ENCODE measurements at regions not wholly inside any gene's neighbourhood (a gene's known extent, or its start where the extent isn't known, plus 50 kb on each side); places are given as distances from the start of the nearest gene placed in this dataset.
"Not testable (repeated sequence)": the region's sequence is repeated elsewhere in the genome, so short reads cannot be mapped to it uniquely, and the experiment has no call there.

DNA sequence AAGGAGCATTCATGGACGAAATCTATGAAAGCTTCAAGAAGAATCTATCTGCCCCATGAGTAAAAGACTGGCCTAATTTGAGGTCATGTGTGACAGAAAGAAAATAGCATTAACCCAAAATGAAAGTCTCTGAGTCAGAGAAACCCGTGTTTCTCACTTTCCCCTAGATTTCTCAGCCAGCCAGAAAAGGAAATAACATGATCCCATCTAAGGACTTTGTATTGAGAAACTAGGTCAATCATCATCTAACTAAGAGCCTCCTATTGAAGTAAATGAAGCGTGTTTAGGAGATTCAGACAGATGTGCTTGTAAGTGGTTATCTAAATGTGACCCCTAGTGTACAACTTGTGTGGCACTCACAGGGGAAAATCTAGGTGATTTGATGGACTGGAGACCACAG, 77.3 kb upstream of the ZNF366 start:
- Histone ChIP-seq H3K79me2 (ENCODE audit: insufficient read depth, low read depth) (no peaks in the 10 kb centered on the region), H4K20me1 (ENCODE audit: insufficient read depth) (no peaks in the 10 kb centered on the region), H3K27ac (no peak overlapping the region), H3K4me3 (IDR thresholded peaks at IDR 0.05; ENCODE audit: insufficient read depth, low read depth, low read length) (no peak overlapping the region), H3K4me1 (ENCODE audit: low read depth, poor library complexity, severe bottlenecking) (peaks cover 16% of the 10 kb centered on the region), H3K27me3 (ENCODE audit: insufficient read depth, low read depth) (no peaks in the 10 kb centered on the region), H2AFZ (ENCODE audit: low read depth) (no peak overlapping the region), H3K4me2 (peak overlapping the region; percentile 22), H3K36me3 (ENCODE audit: insufficient read depth) (no peaks in the 10 kb centered on the region), H3K9ac (no peak overlapping the region)
- TF ChIP-seq, protein P1, sequence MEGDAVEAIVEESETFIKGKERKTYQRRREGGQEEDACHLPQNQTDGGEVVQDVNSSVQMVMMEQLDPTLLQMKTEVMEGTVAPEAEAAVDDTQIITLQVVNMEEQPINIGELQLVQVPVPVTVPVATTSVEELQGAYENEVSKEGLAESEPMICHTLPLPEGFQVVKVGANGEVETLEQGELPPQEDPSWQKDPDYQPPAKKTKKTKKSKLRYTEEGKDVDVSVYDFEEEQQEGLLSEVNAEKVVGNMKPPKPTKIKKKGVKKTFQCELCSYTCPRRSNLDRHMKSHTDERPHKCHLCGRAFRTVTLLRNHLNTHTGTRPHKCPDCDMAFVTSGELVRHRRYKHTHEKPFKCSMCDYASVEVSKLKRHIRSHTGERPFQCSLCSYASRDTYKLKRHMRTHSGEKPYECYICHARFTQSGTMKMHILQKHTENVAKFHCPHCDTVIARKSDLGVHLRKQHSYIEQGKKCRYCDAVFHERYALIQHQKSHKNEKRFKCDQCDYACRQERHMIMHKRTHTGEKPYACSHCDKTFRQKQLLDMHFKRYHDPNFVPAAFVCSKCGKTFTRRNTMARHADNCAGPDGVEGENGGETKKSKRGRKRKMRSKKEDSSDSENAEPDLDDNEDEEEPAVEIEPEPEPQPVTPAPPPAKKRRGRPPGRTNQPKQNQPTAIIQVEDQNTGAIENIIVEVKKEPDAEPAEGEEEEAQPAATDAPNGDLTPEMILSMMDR (conservative IDR thresholded peaks at IDR 0.05; ENCODE audit: low read depth, low read length) = no peak

DNA sequence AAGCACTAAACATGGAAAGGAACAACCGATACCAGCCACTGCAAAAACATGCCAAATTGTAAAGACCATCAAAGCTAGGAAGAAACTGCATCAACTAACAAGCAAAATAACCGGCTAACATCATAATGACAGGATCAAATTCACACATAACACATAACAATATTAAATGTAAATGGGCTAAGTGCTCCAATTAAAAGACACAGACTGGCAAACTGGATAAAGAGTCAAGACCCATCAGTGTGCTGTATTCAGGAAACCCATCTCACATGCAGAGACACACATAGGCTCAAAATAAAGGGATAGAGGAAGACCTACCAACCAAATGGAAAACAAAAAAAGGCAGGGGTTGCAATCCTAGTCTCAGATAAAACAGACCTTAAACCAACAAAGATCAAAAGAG, 72.1 kb upstream of the ZNF366 start:
- H3K27me3 ChIP-seq (ENCODE audit: insufficient read depth, low read depth) = not testable (repeated sequence)

DNA sequence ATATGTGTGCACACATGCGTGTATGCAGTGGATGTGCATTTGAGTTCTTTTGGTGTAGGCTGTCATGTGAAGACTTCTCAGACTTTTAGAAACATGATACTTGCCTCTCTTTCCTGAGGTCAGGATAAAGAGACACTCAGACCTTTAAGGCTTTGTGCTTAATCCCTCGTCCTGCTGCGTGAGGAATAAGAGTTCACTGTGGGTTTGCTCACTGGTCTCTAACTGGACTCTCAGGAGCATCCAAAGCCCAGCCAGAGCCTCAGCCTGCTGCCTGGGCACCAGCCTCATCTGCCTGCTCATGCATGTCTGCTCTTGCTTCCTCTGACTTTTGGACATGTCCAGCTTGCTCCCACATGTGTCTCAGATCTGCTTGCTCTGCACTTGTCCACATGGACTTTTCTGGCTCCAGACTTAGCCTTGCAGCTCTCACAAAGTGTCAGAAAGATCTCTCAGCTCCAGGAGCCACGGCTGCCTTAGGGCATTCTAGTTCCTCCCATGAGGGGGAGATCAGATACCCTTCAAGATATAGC, 65.1 kb upstream of the ZNF366 start:
- Histone ChIP-seq H3K4me3 (IDR thresholded peaks at IDR 0.05; ENCODE audit: insufficient read depth, low read depth, low read length) (no peak overlapping the region), H3K79me2 (ENCODE audit: insufficient read depth, low read depth) (no peaks in the 10 kb centered on the region), H3K9ac (no peak overlapping the region), H3K36me3 (ENCODE audit: insufficient read depth) (no peaks in the 10 kb centered on the region), H3K27me3 (ENCODE audit: insufficient read depth, low read depth) (no peaks in the 10 kb centered on the region), H4K20me1 (ENCODE audit: insufficient read depth) (no peaks in the 10 kb centered on the region), H3K4me2 (no peak overlapping the region), H3K4me1 (ENCODE audit: low read depth, poor library complexity, severe bottlenecking) (no peaks in the 10 kb centered on the region), H2AFZ (ENCODE audit: low read depth) (no peak overlapping the region), H3K27ac (no peak overlapping the region)
- TF ChIP-seq, protein P1 (conservative IDR thresholded peaks at IDR 0.05; ENCODE audit: low read depth, low read length) = no peak

More for the DNA sequence above, 72.1 kb upstream of the ZNF366 start:
- not testable (repeated sequence) for H3K36me3 ChIP-seq (ENCODE audit: insufficient read depth); H3K79me2 ChIP-seq (ENCODE audit: insufficient read depth, low read depth); H2AFZ ChIP-seq (ENCODE audit: low read depth); H3K4me3 ChIP-seq (IDR thresholded peaks at IDR 0.05; ENCODE audit: insufficient read depth, low read depth, low read length); H3K27ac ChIP-seq; H4K20me1 ChIP-seq (ENCODE audit: insufficient read depth); H3K4me2 ChIP-seq; H3K9ac ChIP-seq; H3K4me1 ChIP-seq (ENCODE audit: low read depth, poor library complexity, severe bottlenecking)

DNA sequence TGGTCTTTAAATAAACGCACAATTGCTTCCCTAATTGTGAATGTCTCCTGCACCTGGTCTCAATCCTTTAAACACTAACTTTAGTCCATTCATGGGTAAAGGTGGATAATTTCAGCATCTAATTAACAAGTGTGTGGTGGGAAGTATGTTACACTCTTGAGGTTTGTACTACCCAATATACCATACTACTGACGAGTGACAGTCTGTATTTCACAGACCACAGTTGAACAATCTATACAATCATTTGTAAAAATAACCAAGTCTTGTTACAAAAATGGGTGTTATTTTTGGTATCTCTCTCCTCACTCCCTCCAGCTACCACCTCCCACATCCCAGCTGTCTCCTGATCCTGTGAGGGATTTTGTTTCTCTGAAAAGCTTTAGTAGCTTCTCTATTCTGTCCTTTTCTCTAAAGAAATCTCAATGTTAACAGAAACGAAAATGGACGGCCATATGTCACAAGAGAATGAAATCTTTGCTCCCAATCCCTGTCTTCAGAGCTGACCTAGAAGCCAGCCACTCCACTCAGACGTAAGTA, 62.3 kb upstream of the ZNF366 start:
- TF ChIP-seq, protein P1 (conservative IDR thresholded peaks at IDR 0.05; ENCODE audit: low read depth, low read length) = no peak
- Histone ChIP-seq H3K4me3 (IDR thresholded peaks at IDR 0.05; ENCODE audit: insufficient read depth, low read depth, low read length) (no peak overlapping the region), H3K27ac (no peak overlapping the region), H3K9ac (no peak overlapping the region), H3K4me1 (ENCODE audit: low read depth, poor library complexity, severe bottlenecking) (no peaks in the 10 kb centered on the region), H3K79me2 (ENCODE audit: insufficient read depth, low read depth) (no peaks in the 10 kb centered on the region), H4K20me1 (ENCODE audit: insufficient read depth) (no peaks in the 10 kb centered on the region), H3K36me3 (ENCODE audit: insufficient read depth) (no peaks in the 10 kb centered on the region), H3K27me3 (ENCODE audit: insufficient read depth, low read depth) (no peaks in the 10 kb centered on the region), H3K4me2 (no peak overlapping the region), H2AFZ (ENCODE audit: low read depth) (no peak overlapping the region)

DNA sequence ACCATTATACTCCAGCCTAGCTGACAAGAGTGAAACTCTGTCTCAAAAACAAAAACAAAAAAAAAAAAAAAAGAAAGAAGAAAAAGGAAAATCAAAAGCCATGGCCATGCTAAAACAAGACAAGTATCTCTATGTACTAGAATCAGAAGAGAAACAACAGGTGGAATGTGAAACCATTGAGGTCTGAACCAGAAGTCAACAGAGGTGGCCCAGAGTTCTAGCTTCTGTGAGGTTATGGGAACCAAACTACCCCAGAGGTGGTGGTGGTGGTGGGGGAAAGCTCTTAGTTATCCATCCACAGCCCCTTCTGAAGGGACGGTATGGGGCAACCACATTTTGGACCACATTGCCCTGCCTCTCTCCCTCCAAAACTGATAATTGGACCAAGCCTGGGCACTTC, 59.5 kb upstream of the ZNF366 start:
- Histone ChIP-seq H3K27ac (no peak overlapping the region), H2AFZ (ENCODE audit: low read depth) (no peak overlapping the region), H3K4me3 (IDR thresholded peaks at IDR 0.05; ENCODE audit: insufficient read depth, low read depth, low read length) (no peak overlapping the region), H3K27me3 (ENCODE audit: insufficient read depth, low read depth) (no peaks in the 10 kb centered on the region), H3K79me2 (ENCODE audit: insufficient read depth, low read depth) (no peaks in the 10 kb centered on the region), H3K36me3 (ENCODE audit: insufficient read depth) (no peaks in the 10 kb centered on the region), H3K4me1 (ENCODE audit: low read depth, poor library complexity, severe bottlenecking) (no peaks in the 10 kb centered on the region), H3K4me2 (no peak overlapping the region), H4K20me1 (ENCODE audit: insufficient read depth) (no peaks in the 10 kb centered on the region), H3K9ac (no peak overlapping the region)
- TF ChIP-seq, protein P1 (conservative IDR thresholded peaks at IDR 0.05; ENCODE audit: low read depth, low read length) = no peak
